Tibial nerve (tissue), 4 donors: ENCODE measurements at regions not wholly inside any gene's neighbourhood (a gene's known extent, or its start where the extent isn't known, plus 50 kb on each side); places are given as distances from the start of the nearest gene placed in this dataset.
"Not testable (repeated sequence)": the region's sequence is repeated elsewhere in the genome, so short reads cannot be mapped to it uniquely, and the experiment has no call there.

ENCODE experiments used
- DNase-seq, 2 donors: peaks; one replicate each; pipeline ENCODE4 v3.0.0-alpha.2; 2019; ENCODE audit warnings: low spot score in 2 of 2
- H3K27ac ChIP-seq, 4 donors: fragments of 200-600 bp; sonication (generic) in 3 of 4; one replicate each; pipeline ENCODE4 v1.5.1; 2017 to 2019; ENCODE audit warnings: mild to moderate bottlenecking in 1 of 4
- H3K27me3 ChIP-seq, 2 donors: fragments of 200-600 bp; sonication (generic) in 1 of 2; one replicate each; pipeline versions ENCODE4 v1.5.1 to v1.6.0; 2017 to 2019
- H3K36me3 ChIP-seq, 3 donors: fragments of 200-600 bp; sonication (generic); one replicate each; pipeline ENCODE4 v1.5.1; 2018 to 2019
- H3K4me1 ChIP-seq, 4 donors: fragments of 200-600 bp; sonication (generic) in 3 of 4; one replicate each; pipeline ENCODE4 v1.5.1; 2017 to 2019
- H3K4me3 ChIP-seq, 4 donors: fragments of 200-600 bp; sonication (generic) in 3 of 4; one replicate each; pipeline ENCODE4 v1.5.1; 2017 to 2019; ENCODE audit warnings: mild to moderate bottlenecking in 1 of 4, moderate library complexity in 1 of 4
- H3K9me3 ChIP-seq, 4 donors: fragments of 200-600 bp; sonication (generic) in 3 of 4; one replicate each; pipeline ENCODE4 v1.5.1; 2017 to 2019
- EP300 ChIP-seq, 2 donors: sonication (generic); formaldehyde crosslinking; IDR thresholded peaks; one replicate each; pipeline ENCODE4 v1.6.1; 2017; ENCODE audit warnings: antibody characterized with exemption in 2 of 2, mild to moderate bottlenecking in 1 of 2
- POLR2A ChIP-seq, 2 donors: fragments of 450-650 bp; IDR thresholded peaks; one replicate each; pipeline ENCODE4 v1.6.1; 2017; ENCODE audit warnings: antibody characterized with exemption in 2 of 2, mild to moderate bottlenecking in 2 of 2, moderate library complexity in 2 of 2
- WGBS, 2 donors: methylation state at CpG; one replicate each; pipeline ENCODE4 v1.1.5; 2018; 5-methylcytosine and 5-hydroxymethylcytosine counted together
- TF ChIP-seq, protein P1 (sequence below), 5 experiments: fragments of 200-600 bp in 3 of 5; fragments of 450-650 bp in 2 of 5; sonication (generic) in 3 of 5; IDR thresholded peaks; one replicate each; pipeline ENCODE4 v1.5.1; 2016 to 2019; ENCODE audit warnings: antibody characterized with exemption in 5 of 5, mild to moderate bottlenecking in 3 of 5, moderate library complexity in 2 of 5

GRCh38 chr15:95784508-95784907 is 546.0 kb upstream of the NR2F2 start:
- no peaks in the 10 kb centered on the region for H3K27me3 ChIP-seq
- no peak overlapping the region for H3K4me3 ChIP-seq
- TF ChIP-seq EP300 (IDR thresholded peaks at IDR 0.05), result no peak
- H3K36me3 ChIP-seq, result no peaks in the 10 kb centered on the region
- no peaks in the 10 kb centered on the region for H3K4me1 ChIP-seq
- H3K9me3 ChIP-seq, result peaks cover 0 to 39% (median 14%) of the 10 kb centered on the region in 4 donors
- no peak overlapping the region for H3K27ac ChIP-seq
- DNase-seq, result no peak
- WGBS, 2 donors, result 93 to 96% methylated on average over 4 of the region's 4 CpGs

DNA sequence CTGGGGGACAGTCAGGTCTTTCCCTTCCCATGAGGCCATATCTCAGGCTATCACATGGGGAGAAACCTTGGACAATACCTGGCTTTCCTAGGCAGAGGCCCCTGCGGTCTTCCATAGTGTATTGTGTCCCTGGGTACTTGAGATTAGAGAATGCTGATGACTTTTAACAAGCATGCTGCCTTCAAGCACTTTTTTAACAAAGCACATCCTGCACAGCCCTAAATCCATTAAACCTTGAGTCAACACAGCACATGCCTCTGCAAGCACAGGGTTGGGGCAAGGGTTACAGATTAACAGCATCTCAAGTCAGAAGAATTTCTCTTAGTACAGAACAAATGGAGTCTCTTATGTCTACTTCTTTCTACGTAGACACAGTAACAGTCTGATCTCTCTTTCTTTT is 545.2 kb upstream of the NR2F2 start:
- H3K27ac ChIP-seq, H3K4me3 ChIP-seq, H3K4me1 ChIP-seq, H3K36me3 ChIP-seq, DNase-seq, H3K27me3 ChIP-seq: not testable (repeated sequence)
- H3K9me3 ChIP-seq, result peaks cover 0 to 39% (median 14%) of the 10 kb centered on the region in 4 donors
- 89 to 95% methylated on average over 2 of the region's 2 CpGs for WGBS, 2 donors

DNA sequence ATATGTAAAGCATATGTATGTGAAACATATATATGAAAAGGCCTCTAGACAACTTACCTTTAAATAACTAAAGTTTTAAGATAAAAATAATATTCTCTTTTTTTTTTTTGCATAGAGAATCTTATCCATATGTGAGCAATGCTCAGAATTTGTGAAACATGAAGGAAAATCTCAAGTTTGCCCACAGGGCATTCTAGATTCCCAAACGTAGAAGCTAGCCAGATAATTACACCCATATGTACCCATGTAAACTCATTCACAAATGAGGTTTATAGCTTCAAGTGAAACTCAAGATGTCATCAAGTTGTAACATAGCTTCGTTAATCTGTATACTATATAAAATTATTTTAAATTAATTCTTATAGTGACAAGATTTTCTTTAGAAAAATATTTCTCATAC is 537.3 kb upstream of the NR2F2 start:
- H3K4me1 ChIP-seq, result no peaks in the 10 kb centered on the region
- H3K27me3 ChIP-seq, result no peaks in the 10 kb centered on the region
- H3K36me3 ChIP-seq, result no peaks in the 10 kb centered on the region
- DNase-seq, result no peak
- no peak overlapping the region for H3K27ac ChIP-seq
- TF ChIP-seq POLR2A (IDR thresholded peaks at IDR 0.05) (no peak), EP300 (IDR thresholded peaks at IDR 0.05) (no peak)
- TF ChIP-seq, protein P1, sequence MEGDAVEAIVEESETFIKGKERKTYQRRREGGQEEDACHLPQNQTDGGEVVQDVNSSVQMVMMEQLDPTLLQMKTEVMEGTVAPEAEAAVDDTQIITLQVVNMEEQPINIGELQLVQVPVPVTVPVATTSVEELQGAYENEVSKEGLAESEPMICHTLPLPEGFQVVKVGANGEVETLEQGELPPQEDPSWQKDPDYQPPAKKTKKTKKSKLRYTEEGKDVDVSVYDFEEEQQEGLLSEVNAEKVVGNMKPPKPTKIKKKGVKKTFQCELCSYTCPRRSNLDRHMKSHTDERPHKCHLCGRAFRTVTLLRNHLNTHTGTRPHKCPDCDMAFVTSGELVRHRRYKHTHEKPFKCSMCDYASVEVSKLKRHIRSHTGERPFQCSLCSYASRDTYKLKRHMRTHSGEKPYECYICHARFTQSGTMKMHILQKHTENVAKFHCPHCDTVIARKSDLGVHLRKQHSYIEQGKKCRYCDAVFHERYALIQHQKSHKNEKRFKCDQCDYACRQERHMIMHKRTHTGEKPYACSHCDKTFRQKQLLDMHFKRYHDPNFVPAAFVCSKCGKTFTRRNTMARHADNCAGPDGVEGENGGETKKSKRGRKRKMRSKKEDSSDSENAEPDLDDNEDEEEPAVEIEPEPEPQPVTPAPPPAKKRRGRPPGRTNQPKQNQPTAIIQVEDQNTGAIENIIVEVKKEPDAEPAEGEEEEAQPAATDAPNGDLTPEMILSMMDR (IDR thresholded peaks at IDR 0.05), result no peak
- no peak overlapping the region for H3K4me3 ChIP-seq
- no peaks in the 10 kb centered on the region for H3K9me3 ChIP-seq
- WGBS, 2 donors, result 81 to 91% methylated on average over 2 of the region's 2 CpGs

DNA sequence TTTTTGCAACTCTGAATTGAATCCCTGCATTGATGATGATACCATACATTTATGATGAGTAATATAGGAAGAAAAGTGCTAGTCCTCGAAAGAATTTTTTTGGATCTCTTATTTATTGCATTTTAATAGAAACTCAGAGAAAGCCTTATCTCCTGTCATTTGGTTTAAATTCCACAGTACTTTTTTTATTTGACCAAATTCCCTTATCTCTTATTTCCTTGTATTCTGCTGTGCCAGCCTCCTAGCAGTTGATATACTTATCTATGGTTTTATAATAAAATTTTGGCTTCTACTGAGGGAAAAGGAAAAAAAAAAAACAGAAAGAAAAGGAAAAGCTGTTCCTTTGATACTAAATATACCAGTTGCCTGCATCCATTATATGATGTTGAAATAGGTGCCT is 535.1 kb upstream of the NR2F2 start:
- Histone ChIP-seq H3K4me3 (no peak overlapping the region), H3K4me1 (no peaks in the 10 kb centered on the region), H3K36me3 (no peaks in the 10 kb centered on the region), H3K27me3 (no peaks in the 10 kb centered on the region), H3K9me3 (no peaks in the 10 kb centered on the region), H3K27ac (no peak overlapping the region)
- WGBS, 2 donors, result 89 to 90% methylated on average over 1 of the region's 1 CpG
- no peak for DNase-seq
- TF ChIP-seq, protein P1 (IDR thresholded peaks at IDR 0.05), result no peak
- TF ChIP-seq EP300 (IDR thresholded peaks at IDR 0.05) (no peak), POLR2A (IDR thresholded peaks at IDR 0.05) (no peak)

DNA sequence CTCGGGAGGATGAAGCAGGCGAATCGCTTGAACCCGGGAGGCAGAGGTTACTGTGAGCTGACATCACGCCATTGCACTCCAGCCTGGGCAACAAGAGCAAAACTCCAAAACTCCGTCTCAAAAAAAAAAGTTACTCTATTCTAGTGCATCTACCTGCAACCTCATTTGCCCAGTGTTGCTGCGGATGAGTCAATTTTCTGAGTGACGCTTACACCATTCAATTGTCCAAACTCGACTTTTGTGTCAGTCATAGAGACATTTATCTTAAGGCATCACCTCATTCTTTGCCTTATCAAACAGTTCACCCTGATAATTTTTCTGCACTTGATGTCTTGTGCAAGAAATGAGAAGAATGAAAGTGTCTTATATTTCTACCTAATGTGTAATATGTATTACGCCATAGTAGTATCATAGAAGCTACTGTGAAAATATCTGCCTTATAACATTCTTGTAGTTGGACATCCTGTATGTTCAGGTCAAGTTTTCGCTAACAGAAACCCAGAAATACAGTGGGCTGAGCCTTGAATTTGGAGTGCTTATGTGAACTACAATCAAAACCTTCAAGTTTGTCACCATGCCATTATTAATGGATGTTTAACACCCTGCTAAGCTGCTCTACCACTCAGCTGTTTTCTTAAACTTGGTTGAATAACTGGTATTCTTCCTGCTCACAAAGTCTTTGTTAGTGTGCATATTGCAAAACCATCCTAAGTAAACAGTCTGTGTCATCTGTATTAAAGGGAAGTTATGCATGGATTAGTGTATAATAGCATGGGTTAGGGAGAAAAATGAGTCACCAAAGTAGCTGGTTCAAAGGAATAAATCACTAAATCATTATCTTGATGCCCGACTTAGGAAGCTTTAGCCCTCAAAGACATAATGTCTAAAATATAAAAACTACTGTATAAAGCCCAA is 531.0 kb upstream of the NR2F2 start:
- no peaks in the 10 kb centered on the region for H3K4me1 ChIP-seq
- WGBS, 2 donors, result 93% methylated on average over 12 of the region's 12 CpGs
- no peaks in the 10 kb centered on the region for H3K36me3 ChIP-seq
- no peak for DNase-seq
- H3K4me3 ChIP-seq, result no peak overlapping the region
- H3K27me3 ChIP-seq, result no peaks in the 10 kb centered on the region
- TF ChIP-seq, protein P1 (IDR thresholded peaks at IDR 0.05), result no peak
- no peak for TF ChIP-seq POLR2A (IDR thresholded peaks at IDR 0.05)
- TF ChIP-seq EP300 (IDR thresholded peaks at IDR 0.05), result no peak
- no peak overlapping the region for H3K27ac ChIP-seq
- H3K9me3 ChIP-seq, result no peaks in the 10 kb centered on the region

GRCh38 chr15:95804484-95804883 is 526.0 kb upstream of the NR2F2 start:
- no peak overlapping the region for H3K4me3 ChIP-seq
- H3K9me3 ChIP-seq, result peaks cover 0 to 8% (median 0%) of the 10 kb centered on the region in 4 donors
- TF ChIP-seq POLR2A (IDR thresholded peaks at IDR 0.05) (no peak), EP300 (IDR thresholded peaks at IDR 0.05) (no peak)
- TF ChIP-seq, protein P1 (IDR thresholded peaks at IDR 0.05), result no peak
- DNase-seq, result no peak
- H3K36me3 ChIP-seq, result no peaks in the 10 kb centered on the region
- H3K27me3 ChIP-seq, result no peaks in the 10 kb centered on the region
- no peaks in the 10 kb centered on the region for H3K4me1 ChIP-seq
- H3K27ac ChIP-seq, result no peak overlapping the region
